H9 (cell line): ENCODE measurements at regions not wholly inside any gene's neighbourhood (a gene's known extent, or its start where the extent isn't known, plus 50 kb on each side); places are given as distances from the start of the nearest gene placed in this dataset.

ENCODE experiments used
- DNase-seq: peaks from one replicate; pipeline ENCODE4 v3.0.0-alpha.2; 2017
- H2AFZ ChIP-seq: one replicate; pipeline ENCODE4 v1.6.1; 2013; ENCODE audit warnings: mild to moderate bottlenecking, low read length, control low read depth, moderate library complexity
- H2AK5ac ChIP-seq: 2 replicates; pipeline ENCODE4 v1.6.1; 2013; ENCODE audit warnings: low read length, control low read depth, mixed read lengths; ENCODE audit not compliant: insufficient read length
- H2BK120ac ChIP-seq: one replicate; pipeline ENCODE4 v1.6.1; 2013; ENCODE audit warnings: low read depth, mild to moderate bottlenecking, low read length, control low read depth, inconsistent platforms; ENCODE audit not compliant: poor library complexity, severe bottlenecking
- H2BK12ac ChIP-seq: 2 replicates; pipeline ENCODE4 v1.6.1; 2013; ENCODE audit warnings: low read length, control low read depth, mixed read lengths, low read depth; ENCODE audit not compliant: insufficient read length
- H2BK15ac ChIP-seq: 2 replicates; pipeline ENCODE4 v1.6.1; 2013; ENCODE audit warnings: low read depth, low read length, control low read depth
- H2BK20ac ChIP-seq: one replicate; pipeline ENCODE4 v1.6.1; 2013; ENCODE audit warnings: low read depth, mild to moderate bottlenecking, low read length, control low read depth, inconsistent platforms; ENCODE audit not compliant: poor library complexity, severe bottlenecking
- H2BK5ac ChIP-seq: 2 replicates; pipeline ENCODE4 v1.6.1; 2013; ENCODE audit warnings: low read length, control low read depth, mixed read lengths; ENCODE audit not compliant: insufficient read length
- H3K14ac ChIP-seq: 2 replicates; pipeline ENCODE4 v1.6.1; 2013; ENCODE audit warnings: low read length, control low read depth; ENCODE audit not compliant: insufficient read depth
- H3K18ac ChIP-seq: 2 replicates; pipeline ENCODE4 v1.6.1; 2013; ENCODE audit warnings: low read depth, mild to moderate bottlenecking, mixed read lengths, low read length, control low read depth; ENCODE audit not compliant: insufficient read length
- H3K23ac ChIP-seq: 2 replicates; pipeline ENCODE4 v1.6.1; 2013; ENCODE audit warnings: low read length, control low read depth, mixed read lengths, low read depth; ENCODE audit not compliant: insufficient read length
- H3K23me2 ChIP-seq: 2 replicates; pipeline ENCODE4 v1.6.1; 2013; ENCODE audit warnings: low read depth, mild to moderate bottlenecking, mixed read lengths, low read length, control low read depth; ENCODE audit not compliant: insufficient read length, poor library complexity, severe bottlenecking
- H3K27ac ChIP-seq: 2 replicates; pipeline ENCODE4 v1.5.1; 2013; ENCODE audit warnings: low read length, control low read depth, mixed read lengths, low read depth; ENCODE audit not compliant: insufficient read length
- H3K27me3 ChIP-seq: 2 replicates; pipeline ENCODE4 v1.6.1; 2013; ENCODE audit warnings: low read length, control low read depth, inconsistent platforms; ENCODE audit not compliant: insufficient read depth
- H3K4ac ChIP-seq: 2 replicates; pipeline ENCODE4 v1.6.1; 2013; ENCODE audit warnings: low read depth, mild to moderate bottlenecking, control low read depth, inconsistent platforms, low read length, moderate library complexity
- H3K4me1 ChIP-seq: 2 replicates; pipeline ENCODE4 v1.6.1; 2013; ENCODE audit warnings: low read length, control low read depth, inconsistent platforms; ENCODE audit not compliant: insufficient read depth
- H3K4me2 ChIP-seq: 2 replicates; pipeline ENCODE4 v1.6.1; 2013; ENCODE audit warnings: low read length, control low read depth, mixed read lengths; ENCODE audit not compliant: insufficient read length, insufficient read depth
- H3K56ac ChIP-seq: 2 replicates; pipeline ENCODE4 v1.6.1; 2013; ENCODE audit warnings: low read depth, mild to moderate bottlenecking, mixed read lengths, low read length, control low read depth; ENCODE audit not compliant: insufficient read length
- H3K79me1 ChIP-seq: 2 replicates; pipeline ENCODE4 v1.6.1; 2013; ENCODE audit warnings: low read depth, mild to moderate bottlenecking, moderate library complexity, low read length, control low read depth, inconsistent platforms; ENCODE audit not compliant: insufficient read depth, poor library complexity, severe bottlenecking
- H3K79me2 ChIP-seq: 2 replicates; pipeline ENCODE4 v1.6.1; 2013; ENCODE audit warnings: low read length, control low read depth, inconsistent platforms; ENCODE audit not compliant: insufficient read depth
- H3K9ac ChIP-seq: 2 replicates; pipeline ENCODE4 v1.6.1; 2013; ENCODE audit warnings: low read length, control low read depth, mixed read lengths; ENCODE audit not compliant: insufficient read length; ENCODE audit errors: extremely low read depth
- H3K9me3 ChIP-seq: one replicate; pipeline ENCODE4 v1.6.1; 2013; ENCODE audit warnings: low read depth, low read length, inconsistent platforms; ENCODE audit not compliant: control insufficient read depth
- H3T11ph ChIP-seq: one replicate; pipeline ENCODE4 v1.6.1; 2013; ENCODE audit warnings: mild to moderate bottlenecking, low read length, control low read depth, inconsistent platforms
- H4K20me1 ChIP-seq: one replicate; pipeline ENCODE4 v1.6.1; 2013; ENCODE audit not compliant: control insufficient read depth, insufficient read length, insufficient read depth
- H4K5ac ChIP-seq: 2 replicates; pipeline ENCODE4 v1.6.1; 2013; ENCODE audit warnings: low read depth, mild to moderate bottlenecking, mixed read lengths, low read length, control low read depth; ENCODE audit not compliant: insufficient read length
- H4K8ac ChIP-seq: replicated peaks from 2 replicates; pipeline ENCODE4 v1.6.1; 2013; ENCODE audit warnings: low read length, control low read depth, mixed read lengths, low read depth; ENCODE audit not compliant: insufficient read length
- H4K91ac ChIP-seq: 2 replicates; pipeline ENCODE4 v1.6.1; 2013; ENCODE audit warnings: low read depth, mild to moderate bottlenecking, moderate library complexity, mixed read lengths, low read length, control low read depth; ENCODE audit not compliant: insufficient read length
- H3K27ac Mint-ChIP-seq, 3 experiments: 2 replicates in 2 of 3; 3 replicates in 1 of 3; pipeline ENCODE4 v1.8.0; 2020 to 2021; ENCODE audit warnings: mixed read lengths in 3 of 3, mild to moderate bottlenecking in 1 of 3, moderate library complexity in 1 of 3
- H3K27me3 Mint-ChIP-seq: 2 replicates; pipeline ENCODE4 v1.8.0; 2021; ENCODE audit warnings: low read depth, mild to moderate bottlenecking, moderate library complexity, mixed read lengths
- H3K36me3 Mint-ChIP-seq, 3 experiments: 2 replicates in 2 of 3; 3 replicates in 1 of 3; pipeline ENCODE4 v1.8.0; 2020 to 2021; ENCODE audit warnings: low read depth in 3 of 3, mixed read lengths in 3 of 3; ENCODE audit not compliant: insufficient read depth in 1 of 3
- H3K4me1 Mint-ChIP-seq, 2 experiments: 2 replicates each; pipeline ENCODE4 v1.8.0; 2020; ENCODE audit warnings: mixed read lengths in 2 of 2
- H3K4me3 Mint-ChIP-seq, 2 experiments: 2 replicates in 1 of 2; 3 replicates in 1 of 2; pipeline ENCODE4 v1.8.0; 2020 to 2021; ENCODE audit warnings: mild to moderate bottlenecking in 2 of 2, mixed read lengths in 2 of 2, moderate library complexity in 1 of 2
- H3K9me3 Mint-ChIP-seq, 2 experiments: 2 replicates in 1 of 2; 3 replicates in 1 of 2; pipeline ENCODE4 v1.8.0; 2020; ENCODE audit warnings: mild to moderate bottlenecking in 2 of 2, mixed read lengths in 2 of 2, moderate library complexity in 1 of 2
- CTCF ChIP-seq: fragments of 200-600 bp; sonication (generic); conservative IDR thresholded peaks from 3 replicates; pipeline ENCODE4 v1.8.0; 2021; ENCODE audit warnings: antibody characterized with exemption, mild to moderate bottlenecking
- WGBS: extraction: QIAGEN DNeasy Blood & Tissue Kit; methylation state at CpG from one replicate; pipeline ENCODE4 v1.1.7; 2013; ENCODE audit warnings: missing lambda C conversion rate, low lambda C conversion rate, mixed read lengths; ENCODE audit not compliant: insufficient read length; ENCODE audit errors: extremely low coverage; 5-methylcytosine and 5-hydroxymethylcytosine counted together

GRCh38 chr4:23981328-23981727, 91.5 kb upstream of the PPARGC1A start:
- Mint-ChIP-seq H3K9me3 (no peaks in the 10 kb centered on the region), H3K4me1 (peaks cover 39 to 40% of the 10 kb centered on the region in 2 experiments), H3K27ac (no peak overlapping the region), H3K36me3 (no peaks in the 10 kb centered on the region; a peak in 1 of 7 replicates), H3K27me3 (peaks cover 1% of the 10 kb centered on the region; the same call in 1 of the 2 replicates), H3K4me3 (no peak overlapping the region)
- Histone ChIP-seq H2BK120ac (no peak overlapping the region), H2AK5ac (no peak overlapping the region), H2BK12ac (no peak overlapping the region), H4K91ac (no peak overlapping the region), H3K27ac (no peak overlapping the region), H3K18ac (no peak overlapping the region), H3K79me1 (no peaks in the 10 kb centered on the region), H3K14ac (no peak overlapping the region), H4K8ac (no peak overlapping the region), H3K4me1 (peaks cover 5% of the 10 kb centered on the region; the same call in 1 of the 2 replicates), H4K20me1 (no peaks in the 10 kb centered on the region), H3K23ac (no peak overlapping the region), H2BK20ac (no peak overlapping the region), H3K9ac (no peak overlapping the region), H3K23me2 (no peaks in the 10 kb centered on the region), H3K27me3 (no peaks in the 10 kb centered on the region), H4K5ac (no peak overlapping the region), H3T11ph (no peak overlapping the region), H2AFZ (no peak overlapping the region), H3K56ac (no peak overlapping the region), H2BK5ac (no peak overlapping the region), H3K4ac (no peak overlapping the region), H3K4me2 (no peak overlapping the region), H3K9me3 (no peaks in the 10 kb centered on the region), H2BK15ac (no peak overlapping the region), H3K79me2 (no peaks in the 10 kb centered on the region)
- WGBS = no CpG with 5 or more reads among the region's 1 CpG
- no peak for DNase-seq
- TF ChIP-seq CTCF = no peak
